ENCODE measurements at regions not wholly inside any gene's neighbourhood (a gene's known extent, or its start where the extent isn't known, plus 50 kb on each side); places are given as distances from the start of the nearest gene placed in this dataset.

- peak in 2 of 4 donors; percentile 49 to 51 for DNase-seq (ENCODE audit: low read depth in 4 of 4, low spot score in 3 of 4)
Observed at GRCh38 chr5:173689171-173689736, 72.8 kb upstream of the BOD1 start.

GRCh38 chr5:173689737-173690360, 73.4 kb upstream of the BOD1 start:
- DNase-seq (ENCODE audit: low read depth in 4 of 4, low spot score in 3 of 4): no peak

GRCh38 chr5:173691931-173692330, 75.5 kb upstream of the BOD1 start:
- DNase-seq (ENCODE audit: low read depth in 4 of 4, low spot score in 3 of 4): no peak

GRCh38 chr5:173693670-173694069, 77.2 kb upstream of the BOD1 start:
- DNase-seq (ENCODE audit: low read depth in 4 of 4, low spot score in 3 of 4): no peak

- DNase-seq (ENCODE audit: low read depth in 4 of 4, low spot score in 3 of 4): no peak
Observed at GRCh38 chr5:173696216-173696615, 79.8 kb upstream of the BOD1 start.

GRCh38 chr5:173697931-173698579, 81.6 kb upstream of the BOD1 start:
- no peak for DNase-seq (ENCODE audit: low read depth in 4 of 4, low spot score in 3 of 4)

GRCh38 chr5:173699966-173700365, 83.5 kb upstream of the BOD1 start:
- no peak for DNase-seq (ENCODE audit: low read depth in 4 of 4, low spot score in 3 of 4)

- DNase-seq (ENCODE audit: low read depth in 4 of 4, low spot score in 3 of 4): no peak
Observed at GRCh38 chr5:173703466-173703865, 87.0 kb upstream of the BOD1 start.

- no peak for DNase-seq (ENCODE audit: low read depth in 4 of 4, low spot score in 3 of 4)
Observed at GRCh38 chr5:173704615-173705511, 88.4 kb upstream of the BOD1 start.

- DNase-seq (ENCODE audit: low read depth in 4 of 4, low spot score in 3 of 4): no peak
Observed at GRCh38 chr5:173705512-173706044, 89.1 kb upstream of the BOD1 start.

GRCh38 chr5:173706700-173707099, 90.2 kb upstream of the BOD1 start:
- no peak for DNase-seq (ENCODE audit: low read depth in 4 of 4, low spot score in 3 of 4)

- DNase-seq (ENCODE audit: low read depth in 4 of 4, low spot score in 3 of 4): no peak
Observed at GRCh38 chr5:173707392-173707791, 90.9 kb upstream of the BOD1 start.

- no peak for DNase-seq (ENCODE audit: low read depth in 4 of 4, low spot score in 3 of 4)
Observed at GRCh38 chr5:173709145-173709544, 92.7 kb upstream of the BOD1 start.

- DNase-seq (ENCODE audit: low read depth in 4 of 4, low spot score in 3 of 4): no peak
Observed at GRCh38 chr5:173709761-173710160, 93.3 kb upstream of the BOD1 start.

- DNase-seq (ENCODE audit: low read depth in 4 of 4, low spot score in 3 of 4): no peak
Observed at GRCh38 chr5:173710528-173710927, 94.1 kb upstream of the BOD1 start.

GRCh38 chr5:173711466-173711865, 95.0 kb upstream of the BOD1 start:
- no peak for DNase-seq (ENCODE audit: low read depth in 4 of 4, low spot score in 3 of 4)

- no peak for DNase-seq (ENCODE audit: low read depth in 4 of 4, low spot score in 3 of 4)
Observed at GRCh38 chr5:173712609-173713175, 96.2 kb upstream of the BOD1 start.

GRCh38 chr5:173714551-173715428, 98.3 kb upstream of the BOD1 start:
- DNase-seq (ENCODE audit: low read depth in 4 of 4, low spot score in 3 of 4): no peak

GRCh38 chr5:173715607-173716006, 99.2 kb upstream of the BOD1 start:
- no peak for DNase-seq (ENCODE audit: low read depth in 4 of 4, low spot score in 3 of 4)
